Osteocyte (in vitro differentiated cells): ENCODE measurements at regions not wholly inside any gene's neighbourhood (a gene's known extent, or its start where the extent isn't known, plus 50 kb on each side); places are given as distances from the start of the nearest gene placed in this dataset.

ENCODE experiments used
- DNase-seq: peaks from one replicate; pipeline ENCODE4 v3.0.0; 2021; ENCODE audit warnings: mixed read lengths; ENCODE audit not compliant: unreplicated experiment; ENCODE audit errors: extremely low spot score
- H3K27ac Mint-ChIP-seq: one replicate; pipeline ENCODE4 v1.8.0; 2021; ENCODE audit warnings: mild to moderate bottlenecking, mixed read lengths; ENCODE audit not compliant: unreplicated experiment
- H3K27me3 Mint-ChIP-seq: one replicate; pipeline ENCODE4 v1.8.0; 2021; ENCODE audit warnings: mixed read lengths; ENCODE audit not compliant: unreplicated experiment
- H3K36me3 Mint-ChIP-seq: one replicate; pipeline ENCODE4 v1.8.0; 2021; ENCODE audit warnings: mixed read lengths; ENCODE audit not compliant: unreplicated experiment
- H3K4me1 Mint-ChIP-seq: one replicate; pipeline ENCODE4 v1.8.0; 2021; ENCODE audit warnings: mixed read lengths; ENCODE audit not compliant: unreplicated experiment
- H3K4me3 Mint-ChIP-seq: one replicate; pipeline ENCODE4 v1.8.0; 2021; ENCODE audit warnings: mild to moderate bottlenecking, moderate library complexity, mixed read lengths; ENCODE audit not compliant: unreplicated experiment
- H3K9me3 Mint-ChIP-seq: one replicate; pipeline ENCODE4 v1.8.0; 2021; ENCODE audit warnings: mixed read lengths; ENCODE audit not compliant: unreplicated experiment
- TF ChIP-seq, protein P1 (sequence below): fragments of 200-600 bp; sonication (generic); IDR thresholded peaks from 2 replicates; pipeline ENCODE4 v1.5.0; 2021; ENCODE audit warnings: antibody characterized with exemption, mild to moderate bottlenecking, moderate library complexity

DNA sequence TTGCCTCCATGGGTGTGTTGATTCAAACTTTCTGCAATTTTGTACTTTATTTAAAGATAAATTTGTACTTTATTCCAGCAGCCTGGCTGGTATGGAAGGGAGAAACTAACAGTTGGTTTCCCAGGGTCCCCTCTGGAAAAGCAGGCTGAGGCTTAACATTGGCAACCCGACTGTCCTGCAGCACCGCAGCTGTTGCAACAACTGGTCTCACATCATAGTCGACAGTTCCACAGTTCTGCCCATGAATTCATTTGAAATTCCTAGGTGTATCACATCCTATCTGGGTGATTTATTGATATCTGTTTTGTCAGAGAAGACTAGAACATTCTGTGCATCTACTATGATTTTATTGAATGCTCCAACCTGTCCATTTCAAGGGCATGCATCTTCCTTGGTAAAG lies 98.8 kb upstream of the GATB start:
- no peak for DNase-seq
- TF ChIP-seq, protein P1, sequence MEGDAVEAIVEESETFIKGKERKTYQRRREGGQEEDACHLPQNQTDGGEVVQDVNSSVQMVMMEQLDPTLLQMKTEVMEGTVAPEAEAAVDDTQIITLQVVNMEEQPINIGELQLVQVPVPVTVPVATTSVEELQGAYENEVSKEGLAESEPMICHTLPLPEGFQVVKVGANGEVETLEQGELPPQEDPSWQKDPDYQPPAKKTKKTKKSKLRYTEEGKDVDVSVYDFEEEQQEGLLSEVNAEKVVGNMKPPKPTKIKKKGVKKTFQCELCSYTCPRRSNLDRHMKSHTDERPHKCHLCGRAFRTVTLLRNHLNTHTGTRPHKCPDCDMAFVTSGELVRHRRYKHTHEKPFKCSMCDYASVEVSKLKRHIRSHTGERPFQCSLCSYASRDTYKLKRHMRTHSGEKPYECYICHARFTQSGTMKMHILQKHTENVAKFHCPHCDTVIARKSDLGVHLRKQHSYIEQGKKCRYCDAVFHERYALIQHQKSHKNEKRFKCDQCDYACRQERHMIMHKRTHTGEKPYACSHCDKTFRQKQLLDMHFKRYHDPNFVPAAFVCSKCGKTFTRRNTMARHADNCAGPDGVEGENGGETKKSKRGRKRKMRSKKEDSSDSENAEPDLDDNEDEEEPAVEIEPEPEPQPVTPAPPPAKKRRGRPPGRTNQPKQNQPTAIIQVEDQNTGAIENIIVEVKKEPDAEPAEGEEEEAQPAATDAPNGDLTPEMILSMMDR, result no peak
- no peak overlapping the region for H3K4me3 Mint-ChIP-seq
- peaks cover 45% of the 10 kb centered on the region for H3K27me3 Mint-ChIP-seq
- H3K4me1 Mint-ChIP-seq, result no peaks in the 10 kb centered on the region
- no peaks in the 10 kb centered on the region for H3K9me3 Mint-ChIP-seq
- H3K36me3 Mint-ChIP-seq, result no peaks in the 10 kb centered on the region
- H3K27ac Mint-ChIP-seq, result no peak overlapping the region

DNA sequence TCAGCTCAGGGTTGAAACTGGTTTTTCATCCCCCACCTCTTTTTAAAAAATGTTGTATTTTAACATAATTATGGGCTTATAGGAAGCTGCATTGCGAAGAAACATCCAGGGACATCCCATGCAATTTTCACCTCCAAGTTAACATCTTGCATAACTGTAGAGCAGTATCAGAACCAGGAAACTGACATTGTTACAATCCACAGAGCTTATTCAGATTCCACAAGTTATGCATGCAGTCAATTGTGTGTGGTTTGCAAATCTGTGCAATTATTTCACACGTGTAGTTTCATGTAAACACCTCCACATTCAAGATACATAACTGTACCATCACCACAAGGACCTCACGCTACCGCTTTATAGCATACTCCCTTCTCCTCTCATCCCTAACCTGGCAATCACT lies 97.5 kb upstream of the GATB start:
- H3K4me1 Mint-ChIP-seq, result no peaks in the 10 kb centered on the region
- H3K36me3 Mint-ChIP-seq, result no peaks in the 10 kb centered on the region

DNA sequence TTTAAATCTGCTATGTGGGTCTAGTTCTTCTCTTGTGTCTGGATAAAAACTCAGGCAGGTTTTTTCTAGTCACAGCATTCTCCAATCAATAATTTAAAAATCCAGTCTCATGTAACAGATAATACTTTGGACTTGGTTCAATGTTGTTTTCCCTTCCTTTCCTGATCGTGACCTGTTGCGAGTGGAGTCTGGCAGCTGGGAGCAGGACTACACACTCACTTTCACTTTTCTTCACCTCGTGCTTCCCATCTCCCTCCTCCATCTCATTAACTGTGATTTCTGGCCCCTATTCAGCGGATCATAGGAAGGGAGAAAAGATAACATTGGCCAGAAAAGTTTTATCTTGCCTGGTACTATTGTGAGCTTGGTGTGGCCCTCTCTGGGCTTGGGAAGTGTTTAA lies 96.6 kb upstream of the GATB start:
- H3K36me3 Mint-ChIP-seq, result no peaks in the 10 kb centered on the region
- peaks cover 54% of the 10 kb centered on the region for H3K27me3 Mint-ChIP-seq
- H3K4me3 Mint-ChIP-seq, result no peak overlapping the region
- TF ChIP-seq, protein P1, result no peak
- no peaks in the 10 kb centered on the region for H3K4me1 Mint-ChIP-seq
- no peak overlapping the region for H3K27ac Mint-ChIP-seq
- DNase-seq, result no peak
- no peaks in the 10 kb centered on the region for H3K9me3 Mint-ChIP-seq

More for the DNA sequence above, 97.5 kb upstream of the GATB start:
- TF ChIP-seq, protein P1, result no peak
- Mint-ChIP-seq H3K27ac (no peak overlapping the region), H3K27me3 (peaks cover 47% of the 10 kb centered on the region), H3K4me3 (no peak overlapping the region), H3K9me3 (no peaks in the 10 kb centered on the region)
- no peak for DNase-seq

DNA sequence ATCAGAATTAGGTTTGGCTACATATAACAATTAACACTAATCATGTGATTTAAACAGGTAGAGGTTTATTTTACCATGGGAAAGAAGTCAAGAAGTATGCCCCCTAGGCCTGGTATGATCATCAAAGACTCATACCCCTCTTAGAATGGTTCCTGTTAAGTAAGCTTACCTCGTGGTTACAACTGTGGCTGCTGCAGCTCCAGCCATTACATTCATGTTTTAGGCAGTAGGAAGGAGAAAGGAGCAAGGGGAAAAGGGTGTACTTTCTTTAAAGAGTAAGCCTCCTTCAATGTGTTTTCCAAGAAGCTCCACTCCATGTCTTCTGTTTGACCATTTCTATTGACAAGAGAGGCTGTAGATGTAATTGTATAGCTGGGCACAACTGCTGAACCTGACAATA lies 94.9 kb upstream of the GATB start:
- peaks cover 55% of the 10 kb centered on the region for H3K27me3 Mint-ChIP-seq
- H3K36me3 Mint-ChIP-seq, result no peaks in the 10 kb centered on the region
- TF ChIP-seq, protein P1, result no peak
- no peaks in the 10 kb centered on the region for H3K9me3 Mint-ChIP-seq
- H3K27ac Mint-ChIP-seq, result no peak overlapping the region
- peaks cover 5% of the 10 kb centered on the region for H3K4me1 Mint-ChIP-seq
- no peak overlapping the region for H3K4me3 Mint-ChIP-seq
- DNase-seq, result no peak

DNA sequence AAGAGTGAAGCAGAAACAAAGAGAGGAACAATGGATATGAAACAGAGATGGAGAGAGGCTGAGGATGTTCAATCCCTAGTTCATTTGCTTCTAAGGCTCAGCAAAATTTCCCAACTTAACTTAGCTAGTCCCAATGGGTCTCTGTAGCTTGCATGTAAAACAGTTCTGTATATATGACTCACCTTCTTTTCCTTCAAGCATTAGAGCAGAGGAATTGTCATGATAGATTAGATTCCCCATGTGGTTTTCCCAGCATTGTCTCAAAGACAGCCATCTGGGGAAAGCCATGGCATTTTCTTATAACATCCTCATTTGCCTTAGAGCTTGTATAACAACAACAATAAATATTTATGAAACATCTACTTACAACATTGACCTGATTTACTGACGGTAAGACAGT lies 93.9 kb upstream of the GATB start:
- TF ChIP-seq, protein P1, result no peak
- Mint-ChIP-seq H3K36me3 (no peaks in the 10 kb centered on the region), H3K27me3 (peaks cover 46% of the 10 kb centered on the region), H3K27ac (no peak overlapping the region), H3K9me3 (no peaks in the 10 kb centered on the region), H3K4me1 (peaks cover 5% of the 10 kb centered on the region), H3K4me3 (no peak overlapping the region)
- DNase-seq, result no peak
